Liver (tissue), 8 donors: ENCODE measurements at regions not wholly inside any gene's neighbourhood (a gene's known extent, or its start where the extent isn't known, plus 50 kb on each side); places are given as distances from the start of the nearest gene placed in this dataset.

Source experiments
- DNase-seq: peaks from one replicate; pipeline ENCODE4 v3.0.0-alpha.2; 2017; ENCODE audit warnings: low spot score
- H3K27ac ChIP-seq, 2 donors: one replicate each; pipeline ENCODE4 v1.7.0; 2013; ENCODE audit warnings: inconsistent platforms in 2 of 2, low read length in 2 of 2, control low read depth in 1 of 2, low read depth in 1 of 2, mild to moderate bottlenecking in 1 of 2
- H3K27me3 ChIP-seq, 4 donors: one replicate each; pipeline versions ENCODE4 v1.6.1 to v1.7.0; 2013; ENCODE audit warnings: low read length in 3 of 4, inconsistent platforms in 1 of 4, mild to moderate bottlenecking in 1 of 4, moderate library complexity in 1 of 4; ENCODE audit not compliant: control insufficient read depth in 4 of 4, insufficient read depth in 4 of 4
- H3K36me3 ChIP-seq, 4 donors: one replicate each; pipeline versions ENCODE4 v1.6.1 to v1.7.0; 2013; ENCODE audit warnings: low read length in 3 of 4, mild to moderate bottlenecking in 3 of 4, low read depth in 1 of 4, moderate library complexity in 1 of 4; ENCODE audit not compliant: control insufficient read depth in 4 of 4, insufficient read depth in 3 of 4
- H3K4me1 ChIP-seq, 4 donors: one replicate each; pipeline versions ENCODE4 v1.6.1 to v1.7.0; 2013; ENCODE audit warnings: low read length in 3 of 4, mild to moderate bottlenecking in 3 of 4, moderate library complexity in 1 of 4; ENCODE audit not compliant: control insufficient read depth in 4 of 4, insufficient read depth in 4 of 4
- H3K4me3 ChIP-seq, 3 donors: one replicate each; pipeline versions ENCODE4 v1.6.1 to v1.7.0; 2013; ENCODE audit warnings: low read length in 3 of 3, control low read depth in 1 of 3, low read depth in 1 of 3, mild to moderate bottlenecking in 1 of 3
- H3K9ac ChIP-seq, 2 donors: one replicate each; pipeline ENCODE4 v1.7.0; 2013; ENCODE audit warnings: low read length in 2 of 2, mild to moderate bottlenecking in 2 of 2, moderate library complexity in 2 of 2, control low read depth in 1 of 2, low read depth in 1 of 2
- H3K9me3 ChIP-seq, 4 donors: one replicate each; pipeline versions ENCODE4 v1.6.1 to v1.7.0; 2013; ENCODE audit warnings: low read length in 3 of 4; ENCODE audit not compliant: control insufficient read depth in 4 of 4
- CTCF ChIP-seq: fragments of 150-350 bp; IDR thresholded peaks from 2 replicates; pipeline ENCODE4 v1.5.1; 2017; ENCODE audit warnings: improper control_type of control experiment, low read depth, low read length; ENCODE audit not compliant: missing input control
- EGR1 ChIP-seq, 2 donors: IDR thresholded peaks; 2 replicates each; pipeline ENCODE4 v1.6.1; 2016 to 2018; ENCODE audit warnings: antibody characterized with exemption in 2 of 2, low read depth in 2 of 2
- FOXA2 ChIP-seq: IDR thresholded peaks from 2 replicates; pipeline ENCODE4 v1.6.1; 2016; ENCODE audit warnings: antibody characterized with exemption
- GABPA ChIP-seq, 2 donors: IDR thresholded peaks in 1 of 2; conservative IDR thresholded peaks in 1 of 2; 2 replicates each; pipeline ENCODE4 v1.6.1; 2016; ENCODE audit warnings: antibody characterized with exemption in 2 of 2, mild to moderate bottlenecking in 1 of 2, moderate library complexity in 1 of 2
- HNF4A ChIP-seq, 2 donors: conservative IDR thresholded peaks; 2 replicates each; pipeline ENCODE4 v1.6.1; 2016; ENCODE audit warnings: antibody characterized with exemption in 2 of 2, mild to moderate bottlenecking in 2 of 2
- HNF4G ChIP-seq: IDR thresholded peaks from 2 replicates; pipeline ENCODE4 v1.6.1; 2016; ENCODE audit warnings: antibody characterized with exemption
- JUND ChIP-seq, 2 donors: IDR thresholded peaks; 2 replicates each; pipeline ENCODE4 v1.6.1; 2016; ENCODE audit warnings: antibody characterized with exemption in 2 of 2
- REST ChIP-seq: IDR thresholded peaks from 2 replicates; pipeline ENCODE4 v1.6.1; 2016; ENCODE audit warnings: antibody characterized with exemption, mild to moderate bottlenecking
- RXRA ChIP-seq, 2 donors: IDR thresholded peaks; 2 replicates each; pipeline ENCODE4 v1.6.1; 2017 to 2018; ENCODE audit warnings: antibody characterized with exemption in 2 of 2, mild to moderate bottlenecking in 1 of 2
- SP1 ChIP-seq: IDR thresholded peaks from 2 replicates; pipeline ENCODE4 v1.6.1; 2018; ENCODE audit warnings: antibody characterized with exemption, mild to moderate bottlenecking
- TAF1 ChIP-seq: conservative IDR thresholded peaks from 2 replicates; pipeline ENCODE4 v1.6.1; 2016; ENCODE audit warnings: antibody characterized with exemption, mild to moderate bottlenecking
- YY1 ChIP-seq: IDR thresholded peaks from 2 replicates; pipeline ENCODE4 v1.6.1; 2016; ENCODE audit warnings: antibody characterized with exemption, mild to moderate bottlenecking
- ZBTB33 ChIP-seq: IDR thresholded peaks from 2 replicates; pipeline ENCODE4 v1.6.1; 2016; ENCODE audit warnings: antibody characterized with exemption
- WGBS: extraction: QIAGEN DNeasy Blood & Tissue Kit; methylation state at CpG from one replicate; pipeline ENCODE4 v1.1.7; 2013; 5-methylcytosine and 5-hydroxymethylcytosine counted together
- TF ChIP-seq, protein P1 (sequence below): IDR thresholded peaks from 2 replicates; pipeline ENCODE4 v1.6.1; 2016; ENCODE audit warnings: antibody characterized with exemption
- TF ChIP-seq, protein P2 (sequence below): IDR thresholded peaks from 2 replicates; pipeline ENCODE4 v1.6.1; 2016; ENCODE audit warnings: antibody characterized with exemption
- donor health status: healthy.
- donor health status: healthy.
- donor health status: healthy.
- donor health status: healthy.
- donor health status: healthy.

DNA sequence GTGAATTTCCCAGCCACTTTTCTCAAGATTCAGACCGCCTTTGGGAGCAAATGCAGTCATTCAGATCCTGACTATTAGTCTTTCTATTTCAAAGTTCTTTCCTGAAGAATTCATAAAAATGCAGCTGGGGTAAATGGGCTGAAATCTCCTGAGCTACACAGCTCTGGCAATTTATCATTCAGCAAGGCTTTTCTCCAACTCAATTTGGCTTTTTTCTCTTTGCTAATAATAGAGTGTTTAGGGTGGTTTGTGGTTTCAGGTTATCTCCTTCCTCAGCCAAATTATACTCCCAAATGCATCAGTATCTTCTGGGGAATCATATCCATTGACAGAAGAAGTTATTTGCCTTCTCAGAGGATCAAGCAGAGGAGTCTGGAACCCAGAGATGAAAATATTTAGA lies 282.4 kb upstream of the SLC14A2 start:
- no peaks in the 10 kb centered on the region for H3K36me3 ChIP-seq
- no peak overlapping the region for H3K4me3 ChIP-seq
- H3K27me3 ChIP-seq: no peaks in the 10 kb centered on the region
- no peak overlapping the region for H3K27ac ChIP-seq
- no peak for TF ChIP-seq HNF4G
- no peak for TF ChIP-seq RXRA (IDR thresholded peaks at IDR 0.05)
- no peak for TF ChIP-seq JUND (IDR thresholded peaks at IDR 0.05)
- no peak for TF ChIP-seq GABPA (IDR thresholded peaks at IDR 0.05 in 1 of 2, conservative IDR thresholded peaks at IDR 0.05 in 1 of 2)
- TF ChIP-seq YY1: no peak
- no peak for TF ChIP-seq SP1
- no peak for TF ChIP-seq REST
- WGBS: 97% methylated on average over 1 of the region's 1 CpG
- DNase-seq: no peak
- no peak overlapping the region for H3K9ac ChIP-seq
- no peaks in the 10 kb centered on the region for H3K4me1 ChIP-seq
- H3K9me3 ChIP-seq: no peaks in the 10 kb centered on the region

- TF ChIP-seq JUND (IDR thresholded peaks at IDR 0.05): no peak
- TF ChIP-seq SP1: no peak
- Histone ChIP-seq H3K4me1 (no peaks in the 10 kb centered on the region), H3K27me3 (no peaks in the 10 kb centered on the region), H3K9me3 (no peaks in the 10 kb centered on the region), H3K4me3 (no peak overlapping the region), H3K9ac (no peak overlapping the region), H3K27ac (no peak overlapping the region), H3K36me3 (no peaks in the 10 kb centered on the region)
- DNase-seq: no peak
- 79% methylated on average over 1 of the region's 1 CpG for WGBS
Observed at GRCh38 chr18:45334191-45334590, 281.1 kb upstream of the SLC14A2 start.

DNA sequence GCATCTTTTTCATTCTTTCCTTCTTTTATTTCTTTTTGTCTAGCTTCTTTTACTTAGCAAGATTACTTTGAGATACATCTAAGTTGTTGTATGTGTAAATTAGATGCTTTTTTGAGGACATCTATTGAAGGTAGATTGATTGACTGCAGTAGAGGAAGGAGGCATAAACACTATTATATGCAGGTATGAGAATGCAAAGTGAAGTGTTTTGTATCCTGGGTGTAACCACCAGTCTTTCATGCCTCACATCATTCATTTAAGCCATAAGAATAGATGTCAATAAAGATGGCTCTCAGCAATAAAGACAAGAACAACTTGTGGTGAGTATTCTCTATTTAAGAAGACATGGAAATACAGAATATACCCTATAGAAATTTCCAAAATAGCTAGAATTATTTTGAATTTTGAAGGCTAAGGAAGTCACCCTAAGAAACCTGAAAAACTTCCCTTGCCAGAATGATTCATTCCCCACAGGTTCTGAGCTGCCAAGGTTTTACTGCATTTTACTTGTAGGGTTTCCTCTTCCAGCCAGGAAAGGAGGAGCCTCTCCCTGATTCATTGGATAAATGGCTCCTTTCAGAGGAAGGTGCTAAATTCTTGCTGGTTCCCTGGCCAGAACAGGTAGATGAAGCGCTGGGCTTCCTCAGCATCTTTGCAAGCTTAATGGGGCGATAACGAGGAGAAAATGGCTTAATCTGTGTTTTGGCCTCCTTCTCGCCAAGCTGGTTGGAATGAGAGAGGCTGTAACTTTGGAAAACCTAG lies 279.8 kb upstream of the SLC14A2 start:
- Histone ChIP-seq H3K4me1 (no peaks in the 10 kb centered on the region), H3K9me3 (no peaks in the 10 kb centered on the region), H3K27ac (no peak overlapping the region), H3K9ac (no peak overlapping the region), H3K4me3 (no peak overlapping the region), H3K27me3 (no peaks in the 10 kb centered on the region), H3K36me3 (no peaks in the 10 kb centered on the region)
- WGBS: 82% methylated on average over 4 of the region's 4 CpGs
- no peak for DNase-seq
- TF ChIP-seq RXRA (IDR thresholded peaks at IDR 0.05) (no peak), EGR1 (IDR thresholded peaks at IDR 0.05; ENCODE audit: low read depth in 2 of 2) (no peak), CTCF (no peak), ZBTB33 (no peak), REST (no peak), GABPA (IDR thresholded peaks at IDR 0.05 in 1 of 2, conservative IDR thresholded peaks at IDR 0.05 in 1 of 2) (no peak), SP1 (no peak), HNF4A (conservative IDR thresholded peaks at IDR 0.05) (no peak), JUND (IDR thresholded peaks at IDR 0.05) (no peak), FOXA2 (no peak), TAF1 (no peak), YY1 (no peak)
- TF ChIP-seq, protein P1, sequence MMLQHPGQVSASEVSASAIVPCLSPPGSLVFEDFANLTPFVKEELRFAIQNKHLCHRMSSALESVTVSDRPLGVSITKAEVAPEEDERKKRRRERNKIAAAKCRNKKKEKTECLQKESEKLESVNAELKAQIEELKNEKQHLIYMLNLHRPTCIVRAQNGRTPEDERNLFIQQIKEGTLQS: no peak
- TF ChIP-seq, protein P2, sequence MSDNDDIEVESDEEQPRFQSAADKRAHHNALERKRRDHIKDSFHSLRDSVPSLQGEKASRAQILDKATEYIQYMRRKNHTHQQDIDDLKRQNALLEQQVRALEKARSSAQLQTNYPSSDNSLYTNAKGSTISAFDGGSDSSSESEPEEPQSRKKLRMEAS: no peak
